Inflammatory macrophage (primary cell): ENCODE measurements at regions not wholly inside any gene's neighbourhood (a gene's known extent, or its start where the extent isn't known, plus 50 kb on each side); places are given as distances from the start of the nearest gene placed in this dataset.

Experiments
- DNase-seq, 2 donors: peaks; one replicate each; pipeline ENCODE4 v3.0.0-alpha.2; 2020 to 2022

DNA sequence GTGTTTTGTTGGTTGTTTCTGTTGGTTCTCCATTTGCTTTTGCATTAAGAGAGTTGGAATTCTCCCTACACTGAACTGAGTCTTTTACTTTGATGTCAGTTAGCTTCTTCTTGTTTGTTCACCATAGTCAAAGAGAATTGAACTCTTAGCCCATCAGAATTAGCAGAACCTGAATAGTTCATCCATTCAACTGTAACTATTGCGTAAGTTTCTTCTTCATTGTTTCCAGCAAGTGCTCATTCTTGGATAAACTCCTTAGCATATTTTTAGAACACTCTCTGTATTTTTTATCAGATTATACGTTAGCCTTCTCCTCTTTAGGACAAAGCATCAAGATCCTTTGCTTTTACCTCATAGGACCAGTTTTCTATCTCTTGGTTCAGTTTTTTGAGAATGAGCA is 128.4 kb upstream of the RAB11FIP2 start:
- no peak for DNase-seq

DNA sequence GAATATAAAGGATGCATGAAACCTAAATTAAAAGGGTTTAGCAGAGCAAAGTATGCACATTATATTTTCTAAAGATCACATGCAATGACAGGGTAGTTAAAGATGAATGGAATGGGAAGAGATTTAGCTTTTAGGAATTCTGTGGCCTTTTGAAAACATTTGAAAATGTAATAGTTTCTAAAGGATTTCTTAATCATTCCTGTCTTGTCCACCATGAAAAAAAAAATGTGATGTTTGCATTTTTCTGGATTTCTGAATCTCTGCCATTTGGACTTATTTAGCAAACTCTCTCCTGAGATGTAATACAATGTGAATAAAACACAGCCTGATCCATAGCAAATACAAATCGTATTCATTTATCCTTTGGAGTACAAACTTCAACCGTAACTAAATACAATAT is 126.6 kb upstream of the RAB11FIP2 start:
- no peak for DNase-seq

- DNase-seq, result no peak
Measured at GRCh38 chr10:118171861-118172260, 125.1 kb upstream of the RAB11FIP2 start.

- no peak for DNase-seq
Measured at GRCh38 chr10:118167056-118167700, 120.4 kb upstream of the RAB11FIP2 start.

DNA sequence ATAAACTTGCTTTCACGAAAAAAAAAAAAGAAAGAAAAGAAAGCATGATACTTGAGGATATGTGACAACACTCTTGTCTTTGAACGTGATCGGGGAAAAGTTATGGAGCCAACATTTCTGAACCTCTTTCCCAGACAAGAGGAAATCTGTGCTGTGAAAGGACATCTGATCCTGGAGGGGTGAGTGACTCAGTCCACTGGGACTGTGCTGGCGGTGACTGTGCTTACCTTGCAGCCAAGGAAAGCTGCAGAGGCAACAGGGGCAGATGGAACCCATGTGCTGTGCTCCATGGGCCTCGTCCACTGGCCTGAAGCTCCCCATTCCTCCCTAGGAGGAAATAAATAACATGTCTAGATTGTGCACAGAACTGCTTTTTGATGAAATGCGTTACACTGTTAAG is 116.5 kb upstream of the RAB11FIP2 start:
- no peak for DNase-seq

GRCh38 chr10:118161461-118162246 is 114.9 kb upstream of the RAB11FIP2 start:
- no peak for DNase-seq

GRCh38 chr10:118153287-118153686 is 106.5 kb upstream of the RAB11FIP2 start:
- no peak for DNase-seq

DNA sequence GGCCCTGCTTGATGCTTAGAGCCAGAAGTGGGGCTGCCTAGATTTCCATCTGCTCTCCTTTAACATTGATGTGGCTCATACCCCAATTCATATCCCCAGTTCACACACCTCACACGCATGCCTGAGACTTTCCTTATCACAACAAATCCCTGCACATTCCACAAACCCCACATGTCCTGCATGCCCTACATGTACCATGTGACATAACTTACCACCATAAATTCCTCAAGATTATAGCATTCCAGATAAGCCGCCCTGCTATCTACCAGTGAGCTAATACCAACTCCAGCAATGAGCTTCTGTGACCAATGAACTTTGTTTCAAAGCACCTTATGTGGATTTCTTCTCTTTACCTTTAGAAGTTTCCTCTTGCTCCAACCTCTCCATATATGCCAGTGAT is 104.7 kb upstream of the RAB11FIP2 start:
- DNase-seq, result no peak

- no peak for DNase-seq
Measured at GRCh38 chr10:118148247-118148646, 101.5 kb upstream of the RAB11FIP2 start.

GRCh38 chr10:118145256-118145655 is 98.5 kb upstream of the RAB11FIP2 start:
- DNase-seq, result no peak

GRCh38 chr10:118141471-118141870 is 94.7 kb upstream of the RAB11FIP2 start:
- no peak for DNase-seq

DNA sequence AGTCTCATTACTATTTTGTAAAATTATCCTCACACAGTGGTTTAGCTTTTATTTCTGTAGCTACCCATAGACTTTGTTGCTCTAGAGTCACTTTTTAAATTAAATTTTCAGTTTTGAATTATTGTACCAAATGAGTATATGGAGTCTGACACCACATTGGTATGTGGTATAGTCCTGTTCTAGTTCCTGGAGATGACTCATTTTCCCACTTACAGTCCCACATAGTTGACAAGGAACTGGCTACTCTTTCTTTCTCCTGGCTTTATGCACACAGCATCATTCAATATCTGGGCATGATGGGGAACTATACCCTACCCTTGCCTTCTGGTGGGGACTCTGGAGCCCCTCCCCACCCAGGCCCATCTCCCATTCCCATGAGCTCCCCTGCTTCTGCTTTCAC is 92.6 kb upstream of the RAB11FIP2 start:
- no peak for DNase-seq

DNA sequence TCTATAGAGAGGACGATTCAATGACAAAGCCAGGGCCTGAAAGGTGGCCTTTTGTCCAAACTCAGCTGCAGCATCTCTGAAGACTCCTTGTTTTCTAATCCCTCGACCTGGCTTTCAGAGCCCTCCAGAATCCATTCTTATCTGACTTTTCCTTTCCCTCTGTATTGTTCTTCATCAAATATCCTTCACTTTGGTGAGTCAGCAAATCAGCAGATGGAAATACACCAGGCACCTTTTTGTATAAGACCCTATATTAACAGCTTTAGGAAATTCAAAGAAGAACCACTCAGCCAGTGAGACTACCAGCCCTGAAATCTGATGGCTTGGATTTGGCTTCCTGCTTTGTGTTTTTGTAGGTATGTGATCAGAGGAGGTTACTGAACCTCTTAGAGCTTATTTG is 81.9 kb upstream of the RAB11FIP2 start:
- no peak for DNase-seq

GRCh38 chr10:118118716-118119115 is 72.0 kb upstream of the RAB11FIP2 start:
- DNase-seq, result no peak

DNA sequence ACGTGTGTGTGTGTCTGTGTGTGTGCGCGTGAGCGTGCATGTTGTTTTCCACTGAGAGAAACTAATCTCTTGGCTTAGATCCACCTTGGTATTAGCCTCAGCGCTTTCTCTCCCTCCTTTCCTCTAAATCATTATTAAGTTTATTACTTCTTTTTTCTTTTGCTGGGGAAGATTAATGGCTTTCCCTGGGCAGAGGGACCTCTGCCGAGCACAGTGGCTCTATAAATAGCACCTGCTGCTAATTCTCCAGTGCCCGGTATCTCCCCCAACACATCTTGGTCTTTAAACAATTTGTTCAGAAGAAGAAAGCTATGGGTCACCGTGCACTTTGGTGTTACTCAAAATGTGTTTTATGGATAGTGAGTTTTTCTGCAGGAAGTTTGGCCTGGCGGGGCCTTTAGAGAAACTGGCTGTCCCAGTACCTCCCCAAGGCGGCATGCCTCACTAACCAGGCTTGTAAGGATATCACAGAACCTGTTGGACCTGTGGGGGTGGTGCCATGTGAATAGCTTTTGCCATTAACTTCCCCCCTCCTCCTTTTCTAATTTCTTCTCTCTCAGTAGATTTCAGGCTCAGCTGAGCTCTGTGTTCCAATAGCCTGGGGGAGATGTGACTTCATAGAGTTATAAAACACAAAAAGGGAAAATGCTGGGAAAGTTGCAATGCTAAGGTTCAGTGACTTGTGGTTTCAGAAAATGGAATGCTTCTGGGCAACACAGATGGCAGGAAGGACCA is 70.1 kb upstream of the RAB11FIP2 start:
- DNase-seq, result no peak

- DNase-seq, result no peak
Measured at GRCh38 chr10:118116362-118116714, 69.6 kb upstream of the RAB11FIP2 start.

- DNase-seq, result no peak
Measured at GRCh38 chr10:118115701-118116100, 69.0 kb upstream of the RAB11FIP2 start.

GRCh38 chr10:118114992-118115391 is 68.3 kb upstream of the RAB11FIP2 start:
- DNase-seq, result no peak

GRCh38 chr10:118112543-118113125 is 65.9 kb upstream of the RAB11FIP2 start:
- DNase-seq, result no peak

GRCh38 chr10:118110750-118111149 is 64.0 kb upstream of the RAB11FIP2 start:
- no peak for DNase-seq

GRCh38 chr10:118108194-118109026 is 61.7 kb upstream of the RAB11FIP2 start:
- DNase-seq, result no peak

- DNase-seq, result no peak
Measured at GRCh38 chr10:118107541-118107940, 60.8 kb upstream of the RAB11FIP2 start.
